ENCODE measurements at regions not wholly inside any gene's neighbourhood (a gene's known extent, or its start where the extent isn't known, plus 50 kb on each side); places are given as distances from the start of the nearest gene placed in this dataset.

GRCh38 chr6:98477231-98477630 lies 357.1 kb upstream of the POU3F2 start:
- no peak for DNase-seq

- no peak for DNase-seq
These were observed 349.7 kb upstream of the POU3F2 start for GRCh38 chr6:98484696-98485095.

- DNase-seq: no peak
These were observed 348.8 kb upstream of the POU3F2 start for GRCh38 chr6:98485593-98485992.

- no peak for DNase-seq
These were observed 348.3 kb upstream of the POU3F2 start for GRCh38 chr6:98486057-98486456.

- DNase-seq: no peak
These were observed 346.8 kb upstream of the POU3F2 start for GRCh38 chr6:98487612-98488011.

- DNase-seq: no peak
These were observed 336.1 kb upstream of the POU3F2 start for GRCh38 chr6:98498144-98498775.

GRCh38 chr6:98498866-98499265 lies 335.5 kb upstream of the POU3F2 start:
- no peak for DNase-seq

GRCh38 chr6:98514073-98514720 lies 320.2 kb upstream of the POU3F2 start:
- DNase-seq: no peak

GRCh38 chr6:98514796-98515195 lies 319.6 kb upstream of the POU3F2 start:
- DNase-seq: no peak

GRCh38 chr6:98516206-98516605 lies 318.2 kb upstream of the POU3F2 start:
- DNase-seq: no peak

GRCh38 chr6:98516866-98517265 lies 317.5 kb upstream of the POU3F2 start:
- DNase-seq: no peak

GRCh38 chr6:98525860-98526259 lies 308.5 kb upstream of the POU3F2 start:
- no peak for DNase-seq

GRCh38 chr6:98526465-98526864 lies 307.9 kb upstream of the POU3F2 start:
- DNase-seq: no peak

GRCh38 chr6:98529364-98529763 lies 305.0 kb upstream of the POU3F2 start:
- no peak for DNase-seq

- no peak for DNase-seq
These were observed 303.6 kb upstream of the POU3F2 start for GRCh38 chr6:98530732-98531131.

GRCh38 chr6:98532004-98532403 lies 302.4 kb upstream of the POU3F2 start:
- no peak for DNase-seq

GRCh38 chr6:98539741-98540140 lies 294.6 kb upstream of the POU3F2 start:
- no peak for DNase-seq

- DNase-seq: no peak
These were observed 288.0 kb upstream of the POU3F2 start for GRCh38 chr6:98546376-98546775.

GRCh38 chr6:98547151-98547550 lies 287.2 kb upstream of the POU3F2 start:
- DNase-seq: no peak

GRCh38 chr6:98547634-98548033 lies 286.7 kb upstream of the POU3F2 start:
- no peak for DNase-seq

- DNase-seq: no peak
These were observed 286.1 kb upstream of the POU3F2 start for GRCh38 chr6:98548301-98548700.

GRCh38 chr6:98560418-98560817 lies 274.0 kb upstream of the POU3F2 start:
- no peak for DNase-seq

- DNase-seq: no peak
These were observed 273.5 kb upstream of the POU3F2 start for GRCh38 chr6:98560841-98561240.

- no peak for DNase-seq
These were observed 268.2 kb upstream of the POU3F2 start for GRCh38 chr6:98566126-98566525.

- DNase-seq: no peak
These were observed 261.8 kb upstream of the POU3F2 start for GRCh38 chr6:98572579-98572978.
